ENCODE measurements at regions not wholly inside any gene's neighbourhood (a gene's known extent, or its start where the extent isn't known, plus 50 kb on each side); places are given as distances from the start of the nearest gene placed in this dataset.

- TF ChIP-seq CTCF (IDR thresholded peaks at IDR 0.05; ENCODE audit: low read depth, low read length), result no peak
These were observed 53.5 kb upstream of the BACH1 start for GRCh38 chr21:29245104-29245643.

GRCh38 chr21:29245863-29246262 is 52.9 kb upstream of the BACH1 start:
- no peak for TF ChIP-seq CTCF (IDR thresholded peaks at IDR 0.05; ENCODE audit: low read depth, low read length)
- no peak for DNase-seq (ENCODE audit: low read depth, low spot score)
- no peak overlapping the region for H3K4me3 ChIP-seq (ENCODE audit: low read depth, low read length)
- no peaks in the 10 kb centered on the region for H3K9me3 ChIP-seq (ENCODE audit: control insufficient read depth, insufficient read depth, low read length)
- no peaks in the 10 kb centered on the region for H3K27me3 ChIP-seq (ENCODE audit: control insufficient read depth, insufficient read depth, low read length)
- ChIA-PET CTCF (interaction anchor here (0.8 kb wide), 1 partner anchor 9 kb away, joined by 3 read pairs; no protein-coding TSS in a partner anchor), POLR2A (interaction anchor here (0.7 kb wide), 1 partner anchor 13 kb away, joined by 3 read pairs; no protein-coding TSS in a partner anchor)
- no peak overlapping the region for H3K27ac ChIP-seq (ENCODE audit: low read depth, low read length)

More at GRCh38 chr21:29245104-29245643, 53.5 kb upstream of the BACH1 start:
- Histone ChIP-seq H3K9me3 (ENCODE audit: control insufficient read depth, insufficient read depth, low read length) (no peaks in the 10 kb centered on the region), H3K27ac (ENCODE audit: low read depth, low read length) (no peak overlapping the region), H3K27me3 (ENCODE audit: control insufficient read depth, insufficient read depth, low read length) (no peaks in the 10 kb centered on the region), H3K4me3 (ENCODE audit: low read depth, low read length) (no peak overlapping the region)
- POLR2A ChIA-PET, result interaction anchor here (0.7 kb wide), 1 partner anchor 14 kb away, joined by 3 read pairs; no protein-coding TSS in a partner anchor
- no peak for DNase-seq (ENCODE audit: low read depth, low spot score)
- CTCF ChIA-PET, result interaction anchor here (0.8 to 1.1 kb wide), 2 partner anchors 10 to 231 kb away, joined by 3 read pairs; no protein-coding TSS in a partner anchor

- H3K4me3 ChIP-seq (ENCODE audit: low read depth, low read length), result no peak overlapping the region
- H3K27me3 ChIP-seq (ENCODE audit: control insufficient read depth, insufficient read depth, low read length), result no peaks in the 10 kb centered on the region
- TF ChIP-seq CTCF (IDR thresholded peaks at IDR 0.05; ENCODE audit: low read depth, low read length), result no peak
- ChIA-PET CTCF (no interaction called here), POLR2A (no interaction called here)
- no peaks in the 10 kb centered on the region for H3K9me3 ChIP-seq (ENCODE audit: control insufficient read depth, insufficient read depth, low read length)
- H3K27ac ChIP-seq (ENCODE audit: low read depth, low read length), result no peak overlapping the region
- no peak for DNase-seq (ENCODE audit: low read depth, low spot score)
These were observed 52.1 kb upstream of the BACH1 start for GRCh38 chr21:29246614-29247013.

- ChIA-PET CTCF (interaction anchor here (1.0 kb wide), 1 partner anchor 14 kb away, joined by 3 read pairs; no protein-coding TSS in a partner anchor), POLR2A (interaction anchor here (1.2 kb wide), 1 partner anchor 11 kb away, joined by 5 read pairs; no protein-coding TSS in a partner anchor)
- no peak for DNase-seq (ENCODE audit: low read depth, low spot score)
- peaks cover 4% of the 10 kb centered on the region; the same call in 1 of the 2 replicates for H3K9me3 ChIP-seq (ENCODE audit: control insufficient read depth, insufficient read depth, low read length)
- TF ChIP-seq CTCF (IDR thresholded peaks at IDR 0.05; ENCODE audit: low read depth, low read length), result no peak
- H3K27ac ChIP-seq (ENCODE audit: low read depth, low read length), result no peak overlapping the region
- no peaks in the 10 kb centered on the region for H3K27me3 ChIP-seq (ENCODE audit: control insufficient read depth, insufficient read depth, low read length)
- no peak overlapping the region for H3K4me3 ChIP-seq (ENCODE audit: low read depth, low read length)
These were observed 50.6 kb upstream of the BACH1 start for GRCh38 chr21:29248124-29248523.
